Esophagus squamous epithelium (tissue), 4 donors: ENCODE measurements at regions not wholly inside any gene's neighbourhood (a gene's known extent, or its start where the extent isn't known, plus 50 kb on each side); places are given as distances from the start of the nearest gene placed in this dataset.

Source experiments
- CTCF ChIP-seq, 6 experiments: fragments of 450-650 bp in 4 of 6; fragments of 200-600 bp in 2 of 6; sonication (generic) in 2 of 6; IDR thresholded peaks; one replicate each; pipeline ENCODE4 v1.5.1; 2016 to 2019; ENCODE audit warnings: antibody characterized with exemption in 6 of 6, mild to moderate bottlenecking in 4 of 6, moderate library complexity in 4 of 6
- POLR2A ChIP-seq, 4 donors: fragments of 450-650 bp; IDR thresholded peaks; one replicate each; pipeline ENCODE4 v1.6.1; 2017; ENCODE audit warnings: antibody characterized with exemption in 4 of 4, mild to moderate bottlenecking in 4 of 4, moderate library complexity in 3 of 4

- TF ChIP-seq CTCF (IDR thresholded peaks at IDR 0.05) (no peak), POLR2A (IDR thresholded peaks at IDR 0.05) (no peak)
These were observed 85.4 kb downstream of the TOMM20 start for GRCh38 chr1:235043234-235043633.
